GM23338 (cell line): ENCODE measurements at regions not wholly inside any gene's neighbourhood (a gene's known extent, or its start where the extent isn't known, plus 50 kb on each side); places are given as distances from the start of the nearest gene placed in this dataset.

Source experiments
- ATAC-seq: fragments of 200-7000 bp; cut with Tn5 transposase; 3 replicates; pipeline ENCODE4 v1.9.1; 2020
- DNase-seq: peaks from one replicate; pipeline ENCODE4 v3.0.0-alpha.2; 2015; ENCODE audit warnings: low spot score
- H2AFZ ChIP-seq: fragments of 200-600 bp; sonication (generic); 2 replicates; pipeline ENCODE4 v1.8.0; 2016; ENCODE audit warnings: antibody characterized with exemption, mild to moderate bottlenecking, moderate library complexity
- H3F3A ChIP-seq: fragments of 200-600 bp; sonication (generic); replicated peaks from 2 replicates; pipeline ENCODE4 v1.8.0; 2017; ENCODE audit warnings: antibody characterized with exemption, mixed run types, low read depth
- H3K27ac ChIP-seq: fragments of 200-600 bp; sonication (generic); 2 replicates; pipeline ENCODE4 v1.6.1; 2016; ENCODE audit warnings: low read depth
- H3K27me3 ChIP-seq: fragments of 200-600 bp; sonication (generic); 2 replicates; pipeline ENCODE4 v1.8.0; 2016; ENCODE audit warnings: mild to moderate bottlenecking, mixed run types, moderate library complexity; ENCODE audit not compliant: insufficient read depth
- H3K36me3 ChIP-seq: fragments of 200-600 bp; sonication (generic); 2 replicates; pipeline ENCODE4 v1.8.0; 2016; ENCODE audit warnings: mild to moderate bottlenecking; ENCODE audit not compliant: insufficient read depth
- H3K4me1 ChIP-seq: fragments of 200-600 bp; sonication (generic); 2 replicates; pipeline ENCODE4 v1.8.0; 2016; ENCODE audit warnings: mild to moderate bottlenecking, moderate library complexity; ENCODE audit not compliant: insufficient read depth
- H3K4me2 ChIP-seq: fragments of 200-600 bp; sonication (generic); 2 replicates; pipeline ENCODE4 v1.7.1; 2017; ENCODE audit warnings: mixed run types
- H3K4me3 ChIP-seq: fragments of 200-600 bp; sonication (generic); 2 replicates; pipeline ENCODE4 v1.6.1; 2016; ENCODE audit warnings: mixed run types
- H3K79me2 ChIP-seq: fragments of 200-600 bp; sonication (generic); replicated peaks from 2 replicates; pipeline ENCODE4 v1.8.0; 2017; ENCODE audit warnings: mild to moderate bottlenecking; ENCODE audit not compliant: insufficient read depth
- H3K9me2 ChIP-seq: fragments of 200-600 bp; sonication (generic); 2 replicates; pipeline ENCODE4 v1.8.0; 2017; ENCODE audit not compliant: insufficient read depth
- H4K20me1 ChIP-seq: fragments of 200-600 bp; sonication (generic); replicated peaks from 2 replicates; pipeline ENCODE4 v1.8.0; 2017; ENCODE audit warnings: mild to moderate bottlenecking; ENCODE audit not compliant: insufficient read depth
- H3K27ac Mint-ChIP-seq: 2 replicates; pipeline ENCODE4 v1.8.0; 2020; ENCODE audit warnings: inconsistent platforms, mild to moderate bottlenecking, moderate library complexity, mixed read lengths
- H3K27me3 Mint-ChIP-seq: 3 replicates; pipeline ENCODE4 v1.8.0; 2022; ENCODE audit warnings: low read depth, mild to moderate bottlenecking, moderate library complexity, mixed read lengths, inconsistent platforms; ENCODE audit not compliant: insufficient read depth, poor library complexity
- H3K36me3 Mint-ChIP-seq: 3 replicates; pipeline ENCODE4 v1.8.0; 2021; ENCODE audit warnings: low read depth, mild to moderate bottlenecking, inconsistent platforms, moderate library complexity, mixed read lengths
- H3K4me1 Mint-ChIP-seq: 3 replicates; pipeline ENCODE4 v1.8.0; 2020; ENCODE audit warnings: mild to moderate bottlenecking, inconsistent platforms, mixed read lengths
- H3K4me3 Mint-ChIP-seq: 3 replicates; pipeline ENCODE4 v1.8.0; 2021; ENCODE audit warnings: moderate library complexity, mild to moderate bottlenecking, inconsistent platforms, mixed read lengths
- H3K9me3 Mint-ChIP-seq: 3 replicates; pipeline ENCODE4 v1.8.0; 2020; ENCODE audit warnings: moderate library complexity, mild to moderate bottlenecking, inconsistent platforms, mixed read lengths
- ETS1 ChIP-seq: IDR thresholded peaks from 2 replicates; pipeline ENCODE4 v1.6.1; 2016; ENCODE audit warnings: antibody characterized with exemption
- EZH2 ChIP-seq: fragments of 200-600 bp; sonication (generic); IDR thresholded peaks from one replicate; pipeline ENCODE4 v1.8.0; 2017; ENCODE audit warnings: antibody characterized with exemption, mild to moderate bottlenecking, low read depth; ENCODE audit not compliant: unreplicated experiment
- EZH2phosphoT487 ChIP-seq: fragments of 200-600 bp; sonication (generic); IDR thresholded peaks from one replicate; pipeline ENCODE4 v1.8.1; 2018; ENCODE audit warnings: antibody characterized with exemption; ENCODE audit not compliant: unreplicated experiment
- JUNB ChIP-seq: IDR thresholded peaks from one replicate; pipeline ENCODE4 v1.6.1; 2016; ENCODE audit warnings: antibody characterized with exemption; ENCODE audit not compliant: unreplicated experiment
- NANOG ChIP-seq: IDR thresholded peaks from 2 replicates; pipeline ENCODE4 v1.6.1; 2016; ENCODE audit warnings: antibody characterized with exemption, borderline replicate concordance
- POLR2AphosphoS5 ChIP-seq: IDR thresholded peaks from 2 replicates; pipeline ENCODE4 v1.6.1; 2016; ENCODE audit warnings: antibody characterized with exemption, low read depth
- REST ChIP-seq: IDR thresholded peaks from one replicate; pipeline ENCODE4 v1.6.1; 2018; ENCODE audit warnings: antibody characterized with exemption; ENCODE audit not compliant: unreplicated experiment
- STAT1 ChIP-seq: IDR thresholded peaks from one replicate; pipeline ENCODE4 v1.6.1; 2016; ENCODE audit warnings: antibody characterized with exemption; ENCODE audit not compliant: unreplicated experiment
- ZNF114 ChIP-seq: fragments of 250-450 bp; sonication (Bioruptor Pico); IDR thresholded peaks from 2 replicates; pipeline ENCODE4 v1.5.0; 2020; ENCODE audit warnings: mild to moderate bottlenecking, moderate library complexity
- ZNF331 ChIP-seq: fragments of 250-450 bp; sonication (Bioruptor Pico); IDR thresholded peaks from 2 replicates; pipeline ENCODE4 v1.5.0; 2020; ENCODE audit warnings: low read depth, mild to moderate bottlenecking, moderate library complexity
- ZNF462 ChIP-seq: fragments of 250-450 bp; sonication (Bioruptor Pico); IDR thresholded peaks from 2 replicates; pipeline ENCODE4 v1.5.0; 2020; ENCODE audit warnings: mild to moderate bottlenecking, moderate library complexity

- no peaks in the 10 kb centered on the region for H3K27me3 ChIP-seq
- no peaks in the 10 kb centered on the region for H4K20me1 ChIP-seq
- H3K36me3 ChIP-seq: no peaks in the 10 kb centered on the region
- ATAC-seq (no peak), DNase-seq (no peak)
- no peaks in the 10 kb centered on the region for H3F3A ChIP-seq
- H3K79me2 ChIP-seq: no peaks in the 10 kb centered on the region
- H3K27ac ChIP-seq: no peak overlapping the region
- no peak overlapping the region for H3K4me3 Mint-ChIP-seq
- peaks cover 2% of the 10 kb centered on the region for H3K27me3 Mint-ChIP-seq
- no peak overlapping the region for H2AFZ ChIP-seq
- H3K4me2 ChIP-seq: no peak overlapping the region
- no peaks in the 10 kb centered on the region for H3K9me3 Mint-ChIP-seq
- TF ChIP-seq EZH2phosphoT487: no peak
- TF ChIP-seq STAT1: no peak
- no peak overlapping the region for H3K27ac Mint-ChIP-seq
- no peaks in the 10 kb centered on the region; the same call in 1 of the 2 replicates for H3K9me2 ChIP-seq
- H3K4me1 Mint-ChIP-seq: no peaks in the 10 kb centered on the region
- H3K36me3 Mint-ChIP-seq: no peaks in the 10 kb centered on the region
- H3K4me3 ChIP-seq: no peak overlapping the region
- H3K4me1 ChIP-seq: no peaks in the 10 kb centered on the region
These were observed 124.9 kb upstream of the CST7 start for GRCh38 chr20:24823989-24824693.

- H4K20me1 ChIP-seq: no peaks in the 10 kb centered on the region
- H3K27ac ChIP-seq: no peak overlapping the region
- TF ChIP-seq ZNF462 (CRISPR knock-in tag) (no peak), EZH2 (no peak), REST (no peak), ZNF114 (CRISPR knock-in tag) (no peak), ETS1 (no peak), STAT1 (no peak), ZNF331 (CRISPR knock-in tag) (no peak), NANOG (no peak), EZH2phosphoT487 (no peak), JUNB (no peak), POLR2AphosphoS5 (no peak)
- no peaks in the 10 kb centered on the region; the same call in 1 of the 2 replicates for H3K9me2 ChIP-seq
- no peak overlapping the region for H3K4me3 ChIP-seq
- ATAC-seq (no peak), DNase-seq (no peak)
- Mint-ChIP-seq H3K27me3 (peaks cover 5% of the 10 kb centered on the region), H3K9me3 (no peaks in the 10 kb centered on the region; the same call in 2 of the 3 replicates), H3K4me3 (no peak overlapping the region), H3K27ac (no peak overlapping the region), H3K4me1 (no peaks in the 10 kb centered on the region), H3K36me3 (no peaks in the 10 kb centered on the region; the same call in 2 of the 3 replicates)
- no peaks in the 10 kb centered on the region for H3K4me1 ChIP-seq
- no peaks in the 10 kb centered on the region for H3K79me2 ChIP-seq
- H3K27me3 ChIP-seq: no peaks in the 10 kb centered on the region
- no peak overlapping the region for H3K4me2 ChIP-seq
- no peak overlapping the region for H2AFZ ChIP-seq
- H3F3A ChIP-seq: no peaks in the 10 kb centered on the region
- no peaks in the 10 kb centered on the region for H3K36me3 ChIP-seq
These were observed 123.5 kb upstream of the CST7 start for GRCh38 chr20:24825591-24825990.
